Tongue (tissue), 1 donor: ENCODE measurements at regions not wholly inside any gene's neighbourhood (a gene's known extent, or its start where the extent isn't known, plus 50 kb on each side); places are given as distances from the start of the nearest gene placed in this dataset.

Experiments
- DNase-seq: peaks from one replicate; pipeline ENCODE4 v3.0.0-alpha.2; 2015

DNA sequence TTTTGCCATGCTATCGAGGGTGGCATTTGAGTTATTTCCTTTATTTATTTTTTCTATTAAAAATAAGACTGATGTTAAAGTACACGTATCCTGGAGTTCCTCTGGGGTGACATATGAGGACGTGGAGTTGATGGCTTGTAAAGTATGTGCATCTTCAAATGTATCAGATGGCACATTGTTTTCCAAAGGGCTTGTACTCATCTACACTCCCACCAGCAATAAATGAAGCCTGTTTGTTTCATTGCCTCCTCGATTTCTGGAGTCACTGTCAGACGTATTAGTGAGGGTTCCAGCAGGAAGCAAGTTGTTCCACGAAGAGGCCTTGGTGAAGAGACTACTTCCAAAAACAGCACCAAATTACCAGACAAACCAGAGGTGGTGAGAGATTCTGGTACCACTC lies 423.9 kb downstream of the NPHP4 start:
- DNase-seq = no peak

DNA sequence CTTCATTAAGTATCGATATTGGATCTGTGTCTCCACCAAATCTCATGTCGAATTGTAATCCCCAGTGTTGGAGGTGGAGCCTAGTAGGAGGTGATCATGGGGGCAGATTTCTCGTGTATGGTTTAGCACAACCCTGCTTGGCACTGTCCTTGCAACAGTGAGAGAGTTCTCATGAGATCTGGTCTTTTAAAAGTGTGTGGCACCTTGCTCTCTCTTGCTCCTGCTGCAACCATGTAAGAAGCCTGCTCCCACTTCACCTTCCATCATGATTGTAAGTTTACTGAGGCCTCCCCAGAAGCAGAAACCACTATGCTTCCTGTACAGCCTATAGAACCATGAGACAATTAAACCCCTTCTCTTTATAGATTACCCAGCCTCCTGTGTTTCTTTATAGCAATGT lies 424.4 kb downstream of the NPHP4 start:
- DNase-seq = no peak

DNA sequence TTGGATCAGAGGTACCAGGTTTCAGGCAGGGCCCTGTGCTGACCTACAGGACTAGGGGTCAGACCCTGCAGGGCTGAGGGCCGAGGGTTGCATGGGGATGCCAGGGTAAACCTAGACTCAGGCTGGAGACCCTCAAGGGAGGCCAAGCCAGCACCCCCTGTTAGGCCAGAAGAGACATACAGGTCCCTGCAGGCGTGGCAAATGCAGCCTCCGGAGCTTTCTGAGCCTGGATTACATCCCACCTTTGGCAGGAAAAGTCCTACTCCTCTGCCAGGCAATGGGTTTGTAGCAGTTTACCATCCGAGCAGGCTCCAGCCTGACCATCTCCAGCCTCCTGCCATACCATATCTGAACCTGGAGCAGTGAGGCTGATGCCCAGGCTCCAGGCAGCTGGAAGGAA lies 425.3 kb downstream of the NPHP4 start:
- no peak for DNase-seq

DNA sequence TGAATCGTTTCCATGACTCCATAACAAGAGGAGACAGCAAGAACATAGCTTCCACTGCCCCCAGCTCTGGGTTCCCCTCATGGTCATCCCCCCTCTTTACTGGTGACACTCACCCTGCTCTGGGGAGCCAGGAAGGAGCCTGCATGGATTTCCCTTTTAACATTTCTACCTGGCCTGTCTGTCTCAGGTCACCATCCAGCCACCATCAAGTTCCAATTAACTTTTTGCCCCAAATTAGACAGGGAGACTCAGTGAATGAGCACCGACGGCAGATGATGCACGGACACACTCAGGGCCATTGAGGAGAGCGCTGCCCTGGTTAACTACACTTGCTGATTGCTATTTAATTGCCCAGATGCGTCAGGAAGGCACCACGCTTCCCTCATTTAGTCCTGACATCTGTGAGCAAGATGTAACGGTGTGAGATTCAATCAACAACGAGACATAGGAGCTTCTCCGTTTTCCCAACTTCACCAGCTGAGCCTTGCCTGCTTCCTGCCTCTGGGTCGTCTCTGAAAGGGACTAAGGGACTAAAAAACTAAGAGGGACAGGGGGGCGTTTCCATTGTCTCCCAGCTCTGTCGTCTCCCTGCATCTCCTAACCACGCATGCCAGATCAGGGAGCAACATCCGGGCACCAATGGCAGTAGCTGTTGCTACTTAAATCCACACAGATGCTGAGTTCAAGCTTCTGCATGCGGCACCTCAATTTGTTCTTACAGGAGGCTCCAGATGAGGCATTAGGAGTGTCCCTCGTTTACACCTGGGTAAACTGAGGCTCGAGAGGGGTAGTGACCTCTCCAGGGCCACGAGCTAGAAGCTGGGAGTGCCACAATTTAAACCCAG lies 426.7 kb downstream of the NPHP4 start:
- DNase-seq = no peak

DNA sequence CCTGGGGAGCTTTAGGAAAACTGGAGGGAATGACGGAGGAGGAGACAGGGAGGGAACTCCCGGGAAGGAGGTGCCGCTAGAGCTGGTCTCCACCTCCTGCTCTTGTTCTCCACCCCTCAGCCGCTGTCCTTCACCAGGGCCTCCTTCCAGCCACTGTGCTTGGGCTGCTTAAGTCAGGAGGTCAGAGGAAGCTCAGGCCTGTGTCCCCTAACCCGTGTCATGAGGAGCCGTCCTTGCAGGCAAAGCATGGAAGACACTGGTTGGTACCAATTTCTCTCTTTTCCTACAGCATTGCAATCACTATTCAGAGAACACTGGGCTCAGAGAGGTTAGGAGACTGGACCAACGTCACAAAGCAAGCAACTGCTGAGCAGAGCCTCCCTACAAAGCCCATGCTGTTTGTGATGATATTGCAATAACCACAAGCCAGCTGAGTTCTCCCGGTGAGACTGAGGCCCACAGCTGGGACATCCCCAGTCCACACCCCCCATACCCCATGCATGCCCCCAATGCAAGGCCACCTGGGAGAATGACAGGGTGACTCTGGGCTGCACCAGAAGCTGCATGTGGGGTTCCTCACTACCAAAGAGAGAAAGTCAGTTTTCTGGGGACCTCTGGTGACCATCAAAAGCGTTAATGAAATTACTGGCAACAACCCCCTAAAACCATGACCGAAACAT lies 427.5 kb downstream of the NPHP4 start:
- DNase-seq = no peak

DNA sequence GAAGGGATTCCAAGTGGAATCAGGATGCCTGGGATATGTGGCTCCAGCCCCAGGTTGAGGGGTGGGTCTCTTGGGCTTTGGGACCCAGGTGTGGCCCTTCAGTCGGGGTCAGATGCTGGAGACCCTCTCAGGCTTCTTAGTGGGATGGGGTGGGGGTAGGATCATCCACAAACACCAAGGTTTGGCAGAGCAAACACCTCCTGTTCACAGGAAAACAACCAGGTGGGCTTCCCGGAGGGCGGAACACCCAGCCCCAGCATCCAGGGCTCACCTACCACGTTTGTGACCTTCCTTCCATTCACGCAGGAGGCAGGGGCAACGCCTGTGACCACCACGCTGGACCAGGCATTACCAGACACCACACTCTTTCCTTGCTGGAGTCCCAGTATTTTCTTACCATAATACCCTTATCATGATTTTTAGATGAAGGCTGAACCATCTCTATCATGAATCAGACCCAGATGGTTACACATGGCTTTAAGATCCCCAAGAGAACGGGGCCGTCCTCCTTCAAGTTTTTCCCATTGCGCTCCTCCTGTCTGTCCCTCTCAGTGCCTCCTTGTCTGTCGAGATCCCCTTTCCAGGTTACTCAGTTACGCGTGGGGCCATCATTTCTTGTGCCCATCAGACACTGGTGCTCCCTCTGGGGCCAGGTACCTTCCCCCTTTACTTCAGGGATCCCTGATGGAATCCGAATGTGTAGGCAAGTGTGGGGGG lies 428.2 kb downstream of the NPHP4 start:
- no peak for DNase-seq

GRCh38 chr1:5562769-5563168 lies 429.5 kb downstream of the NPHP4 start:
- DNase-seq = no peak

DNA sequence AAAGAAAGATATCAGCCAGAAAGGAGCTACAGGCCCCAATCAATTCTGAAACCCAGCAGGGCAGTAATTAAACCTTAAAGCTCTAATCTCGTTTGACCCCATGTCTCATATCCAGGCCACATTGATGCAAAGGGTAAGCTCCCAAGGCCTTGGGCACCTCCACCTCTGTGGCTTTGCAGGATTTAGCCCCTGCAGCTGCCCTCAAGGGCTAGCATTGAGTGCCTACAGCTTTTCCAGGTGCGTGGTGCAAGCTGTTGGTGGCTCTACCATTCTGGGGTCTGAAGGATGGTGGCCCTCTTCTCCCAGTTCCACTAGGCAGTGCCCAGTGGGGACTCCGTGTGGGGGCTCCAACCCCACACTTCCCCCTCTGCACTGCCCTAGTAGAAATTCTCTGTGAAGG lies 429.9 kb downstream of the NPHP4 start:
- no peak for DNase-seq

GRCh38 chr1:5559078-5559477 lies 433.1 kb downstream of the NPHP4 start:
- DNase-seq = no peak

GRCh38 chr1:5555853-5556252 lies 436.4 kb downstream of the NPHP4 start:
- DNase-seq = no peak

DNA sequence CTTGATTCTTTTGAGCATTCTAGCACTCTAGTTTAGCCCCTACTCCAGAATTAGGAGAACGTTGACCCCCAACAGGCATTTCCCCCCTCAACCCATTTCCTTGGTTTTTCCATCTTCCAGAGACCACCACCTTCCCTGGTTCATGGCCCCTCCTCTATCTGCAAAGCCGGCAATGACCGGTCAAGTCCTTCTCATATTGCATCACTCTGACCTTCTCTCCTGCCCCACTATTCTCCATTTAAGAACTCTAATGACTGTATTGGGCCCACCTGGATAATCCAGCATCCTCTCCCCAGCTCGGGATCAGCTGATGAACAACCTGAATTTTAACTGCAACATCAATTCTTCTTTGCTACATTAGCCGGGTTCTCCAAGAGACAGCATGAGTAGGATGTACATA lies 437.4 kb downstream of the NPHP4 start:
- no peak for DNase-seq

DNA sequence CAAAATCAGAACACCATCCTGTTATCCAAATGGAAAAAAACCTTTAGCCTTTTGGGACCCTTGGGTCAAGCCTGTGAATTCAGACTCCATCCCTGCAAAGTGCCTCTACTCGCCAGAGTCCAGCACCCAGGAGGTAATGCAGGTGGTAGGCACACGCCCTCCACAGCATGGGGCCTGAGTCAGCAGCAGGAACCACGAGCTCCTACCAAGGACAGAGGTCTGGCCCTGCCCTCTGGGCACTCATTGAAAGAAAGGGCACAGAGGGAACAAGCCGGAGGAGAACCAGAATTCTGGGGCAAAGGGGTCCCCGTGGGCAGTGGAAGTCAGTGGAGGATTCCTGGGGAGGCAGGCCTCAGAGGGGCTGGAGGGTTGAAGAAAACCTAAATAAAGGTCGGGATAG lies 438.1 kb downstream of the NPHP4 start:
- DNase-seq = no peak

DNA sequence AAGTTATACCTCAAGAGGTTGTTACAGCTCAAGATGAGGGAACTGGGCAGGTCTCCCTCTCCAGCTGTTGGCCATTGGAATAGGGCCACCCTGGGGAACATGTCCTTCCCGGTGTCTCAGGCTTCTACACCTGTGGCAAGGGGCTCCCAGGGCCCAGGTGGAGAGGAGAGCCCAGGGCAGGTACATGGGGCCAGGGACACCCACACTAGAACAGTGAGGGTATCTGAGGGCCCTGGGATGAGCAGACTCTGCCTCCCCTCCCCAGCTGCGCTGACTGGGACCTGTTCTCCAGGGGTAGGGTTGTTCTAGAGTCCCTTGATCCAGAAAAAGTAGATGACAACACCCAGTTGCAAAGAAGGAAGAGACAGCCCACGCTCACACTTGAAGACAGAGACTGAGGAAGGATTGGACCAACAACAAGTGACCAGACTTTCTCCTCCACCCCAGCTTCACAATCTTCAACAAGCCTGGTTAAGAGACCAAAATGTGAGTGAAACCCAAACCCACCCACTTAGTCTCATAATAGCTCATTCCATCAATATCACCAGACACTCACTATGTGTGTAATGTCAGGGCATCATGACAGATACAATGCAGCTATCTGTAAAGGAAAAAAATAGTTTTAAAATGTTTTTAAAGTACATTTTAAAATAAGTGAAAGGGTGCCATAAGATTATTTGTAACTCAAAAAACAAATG lies 439.3 kb downstream of the NPHP4 start:
- DNase-seq = no peak

GRCh38 chr1:5551274-5551975 lies 440.8 kb downstream of the NPHP4 start:
- peak; percentile 58 for DNase-seq

DNA sequence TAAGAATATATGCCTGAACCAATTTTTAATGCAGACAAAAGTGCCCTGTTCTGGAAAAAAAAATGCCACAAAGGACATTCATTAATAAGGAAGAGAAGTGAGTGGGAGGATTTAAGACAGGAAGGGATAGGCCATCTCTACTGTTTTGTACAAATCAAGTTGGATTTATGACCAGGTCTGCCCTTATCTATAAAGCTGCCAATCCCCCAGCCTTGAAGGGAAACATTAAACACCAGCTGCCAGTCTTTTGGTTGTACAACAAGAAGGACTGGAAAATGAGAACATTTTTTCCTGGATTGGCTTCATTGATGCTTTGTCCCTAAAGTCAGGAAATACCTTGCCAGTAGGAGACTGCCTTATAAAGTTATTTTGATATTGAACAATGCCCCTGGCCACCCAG lies 444.0 kb downstream of the NPHP4 start:
- DNase-seq = no peak

GRCh38 chr1:5543235-5543634 lies 449.0 kb downstream of the NPHP4 start:
- no peak for DNase-seq

DNA sequence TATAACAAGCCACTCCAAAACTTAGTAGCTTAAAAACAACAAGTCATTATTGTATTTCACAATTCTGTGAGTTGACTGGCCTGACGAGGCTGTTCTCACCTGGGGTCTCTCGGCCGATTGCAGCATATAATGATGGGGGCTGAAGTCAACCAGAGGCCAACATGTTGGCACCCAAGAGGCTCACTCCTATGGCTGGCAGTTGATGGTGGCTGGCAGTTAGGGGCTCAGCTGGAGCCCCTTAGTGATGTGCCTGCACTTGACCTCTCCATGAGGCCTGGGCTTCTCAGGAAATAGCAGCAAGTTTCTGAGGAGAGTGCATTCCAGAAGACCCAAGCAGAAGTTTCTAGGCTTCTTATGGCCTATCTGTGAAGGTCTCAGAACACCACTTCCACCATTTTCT lies 459.4 kb downstream of the NPHP4 start:
- no peak for DNase-seq

GRCh38 chr1:5526822-5527551 lies 465.2 kb downstream of the NPHP4 start:
- DNase-seq = no peak

GRCh38 chr1:5526385-5526750 lies 465.9 kb downstream of the NPHP4 start:
- no peak for DNase-seq

DNA sequence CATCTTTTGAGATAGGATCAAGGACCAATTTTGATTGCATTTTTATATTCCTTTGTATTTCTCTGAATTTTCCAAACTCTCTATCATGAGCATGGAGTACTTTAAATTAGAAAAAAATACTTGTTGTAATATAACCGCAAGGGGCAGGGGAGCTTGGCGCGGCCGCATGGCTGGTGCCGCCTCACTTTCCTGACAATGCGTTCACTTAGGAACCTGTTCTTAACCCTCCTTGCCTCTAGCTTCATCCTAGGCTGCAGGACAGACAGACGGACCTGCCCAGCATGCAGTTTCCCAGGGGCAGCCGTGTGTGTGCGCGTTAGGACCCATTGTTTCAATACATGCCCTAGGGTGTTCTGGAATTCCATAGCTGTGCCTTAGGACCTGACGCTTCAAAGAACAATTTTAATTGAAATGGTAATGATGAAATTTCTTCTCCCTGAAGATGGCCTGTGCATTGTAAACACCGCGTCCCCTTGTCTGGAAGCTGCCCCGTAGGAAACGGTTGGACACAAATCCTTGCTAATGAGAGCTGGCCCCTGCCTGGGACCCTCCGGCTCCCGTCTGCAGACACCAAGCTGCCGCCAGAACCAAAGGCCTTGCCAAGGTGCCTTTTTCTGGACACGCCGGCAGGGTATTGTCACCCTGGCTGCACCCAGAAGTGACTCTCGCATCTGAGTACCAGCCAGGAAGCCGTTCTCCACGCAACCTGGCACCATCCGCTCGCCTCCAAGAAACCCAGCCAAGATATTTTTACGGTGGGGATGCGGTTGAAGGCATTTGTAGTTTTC lies 466.4 kb downstream of the NPHP4 start:
- no peak for DNase-seq
